Hepatocyte (in vitro differentiated cells): ENCODE measurements at regions not wholly inside any gene's neighbourhood (a gene's known extent, or its start where the extent isn't known, plus 50 kb on each side); places are given as distances from the start of the nearest gene placed in this dataset.

Experiments used
- DNase-seq: peaks from one replicate; pipeline ENCODE4 v3.0.0-alpha.2; 2016; ENCODE audit warnings: low spot score
- H2AFZ ChIP-seq: fragments of 200-600 bp; sonication (generic); 2 replicates; pipeline ENCODE4 v1.6.0; 2016; ENCODE audit warnings: antibody characterized with exemption, mild to moderate bottlenecking
- H3K27ac ChIP-seq: fragments of 200-600 bp; sonication (generic); 2 replicates; pipeline ENCODE4 v1.5.1; 2016; ENCODE audit warnings: mild to moderate bottlenecking
- H3K27me3 ChIP-seq: fragments of 200-600 bp; sonication (generic); 2 replicates; pipeline ENCODE4 v1.6.1; 2016
- H3K36me3 ChIP-seq: fragments of 200-600 bp; sonication (generic); replicated peaks from 2 replicates; pipeline ENCODE4 v1.5.1; 2016; ENCODE audit warnings: low read depth; ENCODE audit not compliant: insufficient read depth
- H3K4me1 ChIP-seq: fragments of 200-600 bp; sonication (generic); 2 replicates; pipeline ENCODE4 v1.5.1; 2016; ENCODE audit warnings: mild to moderate bottlenecking, moderate library complexity; ENCODE audit not compliant: insufficient read depth
- H3K4me2 ChIP-seq: fragments of 200-600 bp; sonication (generic); 2 replicates; pipeline ENCODE4 v1.6.0; 2016
- H3K4me3 ChIP-seq: fragments of 200-600 bp; sonication (generic); 2 replicates; pipeline ENCODE4 v1.5.1; 2016; ENCODE audit warnings: mild to moderate bottlenecking
- H3K79me2 ChIP-seq: fragments of 200-600 bp; sonication (generic); 2 replicates; pipeline ENCODE4 v1.6.0; 2017; ENCODE audit warnings: mild to moderate bottlenecking
- H3K9me2 ChIP-seq: fragments of 200-600 bp; sonication (generic); replicated peaks from 2 replicates; pipeline ENCODE4 v1.6.0; 2017; ENCODE audit warnings: mild to moderate bottlenecking; ENCODE audit not compliant: insufficient read depth
- H3K9me3 ChIP-seq: fragments of 200-600 bp; sonication (generic); 2 replicates; pipeline ENCODE4 v1.5.1; 2016; ENCODE audit warnings: low read depth, mild to moderate bottlenecking
- H4K20me1 ChIP-seq: fragments of 200-600 bp; sonication (generic); 2 replicates; pipeline ENCODE4 v1.6.0; 2016; ENCODE audit warnings: mild to moderate bottlenecking; ENCODE audit not compliant: insufficient read depth, poor library complexity, severe bottlenecking
- EZH2 ChIP-seq: fragments of 200-600 bp; sonication (generic); IDR thresholded peaks from 2 replicates; pipeline ENCODE4 v1.6.1; 2016; ENCODE audit warnings: antibody characterized with exemption, mild to moderate bottlenecking, borderline replicate concordance
- EZH2phosphoT487 ChIP-seq: fragments of 200-600 bp; sonication (generic); IDR thresholded peaks from one replicate; pipeline ENCODE4 v1.6.1; 2018; ENCODE audit warnings: antibody characterized with exemption, mild to moderate bottlenecking, low read depth, moderate library complexity; ENCODE audit not compliant: unreplicated experiment, severe bottlenecking
- WGBS: methylation state at CpG from one replicate; pipeline ENCODE4 v1.1.6; 2016; ENCODE audit warnings: low lambda C conversion rate; ENCODE audit errors: missing lambda C conversion rate; 5-methylcytosine and 5-hydroxymethylcytosine counted together
- TF ChIP-seq, protein P1 (sequence below): fragments of 200-600 bp; sonication (generic); IDR thresholded peaks from 2 replicates; pipeline ENCODE4 v1.5.1; 2016; ENCODE audit warnings: antibody characterized with exemption, mild to moderate bottlenecking; ENCODE audit not compliant: poor library complexity

DNA sequence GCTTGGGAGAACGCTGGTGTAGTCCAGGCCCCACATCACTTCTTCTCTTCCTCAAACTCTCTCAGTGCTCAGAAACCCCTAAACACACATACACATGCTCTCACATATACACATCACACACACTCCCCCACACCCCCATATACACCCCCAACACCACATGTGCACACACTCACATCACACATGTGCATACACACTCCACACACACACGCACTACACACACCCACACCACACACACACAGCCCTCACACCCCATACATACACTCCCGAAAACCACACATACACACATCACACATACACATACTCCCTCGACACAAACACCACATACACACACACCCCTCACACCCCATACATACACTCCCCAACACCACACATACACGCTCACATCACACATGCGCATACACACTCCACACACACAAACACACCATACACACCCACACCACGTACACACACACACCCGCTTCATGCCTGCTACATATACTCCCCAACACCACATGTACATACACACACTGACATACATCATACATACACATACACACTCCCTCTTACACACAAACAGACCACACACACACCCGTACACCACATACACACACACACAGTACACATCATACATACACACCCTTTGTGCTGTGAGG is 110.3 kb upstream of the TMEM170B start:
- H3K4me3 ChIP-seq, result no peak overlapping the region
- WGBS, result 96% methylated on average over 8 of the region's 9 CpGs
- no peaks in the 10 kb centered on the region for H3K36me3 ChIP-seq
- H3K27ac ChIP-seq, result peak overlapping the region; percentile 79
- no peaks in the 10 kb centered on the region for H4K20me1 ChIP-seq
- H3K27me3 ChIP-seq, result no peaks in the 10 kb centered on the region
- no peak overlapping the region for H3K4me2 ChIP-seq
- TF ChIP-seq EZH2 (no peak), EZH2phosphoT487 (no peak)
- TF ChIP-seq, protein P1, sequence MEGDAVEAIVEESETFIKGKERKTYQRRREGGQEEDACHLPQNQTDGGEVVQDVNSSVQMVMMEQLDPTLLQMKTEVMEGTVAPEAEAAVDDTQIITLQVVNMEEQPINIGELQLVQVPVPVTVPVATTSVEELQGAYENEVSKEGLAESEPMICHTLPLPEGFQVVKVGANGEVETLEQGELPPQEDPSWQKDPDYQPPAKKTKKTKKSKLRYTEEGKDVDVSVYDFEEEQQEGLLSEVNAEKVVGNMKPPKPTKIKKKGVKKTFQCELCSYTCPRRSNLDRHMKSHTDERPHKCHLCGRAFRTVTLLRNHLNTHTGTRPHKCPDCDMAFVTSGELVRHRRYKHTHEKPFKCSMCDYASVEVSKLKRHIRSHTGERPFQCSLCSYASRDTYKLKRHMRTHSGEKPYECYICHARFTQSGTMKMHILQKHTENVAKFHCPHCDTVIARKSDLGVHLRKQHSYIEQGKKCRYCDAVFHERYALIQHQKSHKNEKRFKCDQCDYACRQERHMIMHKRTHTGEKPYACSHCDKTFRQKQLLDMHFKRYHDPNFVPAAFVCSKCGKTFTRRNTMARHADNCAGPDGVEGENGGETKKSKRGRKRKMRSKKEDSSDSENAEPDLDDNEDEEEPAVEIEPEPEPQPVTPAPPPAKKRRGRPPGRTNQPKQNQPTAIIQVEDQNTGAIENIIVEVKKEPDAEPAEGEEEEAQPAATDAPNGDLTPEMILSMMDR, result no peak
- H3K4me1 ChIP-seq, result peaks cover 19% of the 10 kb centered on the region
- no peaks in the 10 kb centered on the region for H3K9me3 ChIP-seq
- H2AFZ ChIP-seq, result no peak overlapping the region
- H3K79me2 ChIP-seq, result no peaks in the 10 kb centered on the region
- no peak for DNase-seq
- no peaks in the 10 kb centered on the region for H3K9me2 ChIP-seq

DNA sequence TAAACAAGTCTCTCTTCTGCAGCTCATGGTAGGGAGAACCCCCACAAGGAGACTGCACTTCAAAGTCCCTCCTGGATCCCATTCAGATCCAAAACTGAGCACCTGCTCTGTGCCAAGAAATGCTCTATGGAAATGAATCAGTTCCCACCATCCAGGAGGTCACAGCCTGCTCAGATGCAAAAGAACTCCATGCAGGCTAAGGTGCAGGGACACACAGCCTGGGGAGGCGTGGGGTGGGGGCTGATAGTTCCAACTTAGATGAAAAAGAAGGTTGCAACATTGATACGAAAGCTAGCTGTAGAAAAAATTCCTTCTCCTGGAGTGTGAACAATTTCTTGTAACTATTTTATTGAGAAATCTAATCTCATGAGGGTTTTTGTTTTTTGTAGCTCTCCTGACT is 111.0 kb upstream of the TMEM170B start:
- no peaks in the 10 kb centered on the region for H3K79me2 ChIP-seq
- H3K9me2 ChIP-seq, result no peaks in the 10 kb centered on the region
- no peaks in the 10 kb centered on the region for H3K27me3 ChIP-seq
- H3K4me1 ChIP-seq, result peaks cover 19% of the 10 kb centered on the region
- DNase-seq, result no peak
- H3K4me2 ChIP-seq, result no peak overlapping the region
- no peak overlapping the region for H2AFZ ChIP-seq
- H3K27ac ChIP-seq, result no peak overlapping the region
- WGBS, result 94% methylated on average over 2 of the region's 2 CpGs
- H3K9me3 ChIP-seq, result no peaks in the 10 kb centered on the region
- no peaks in the 10 kb centered on the region for H3K36me3 ChIP-seq
- no peak for TF ChIP-seq EZH2phosphoT487
- TF ChIP-seq, protein P1, result no peak
- TF ChIP-seq EZH2, result no peak
- no peak overlapping the region for H3K4me3 ChIP-seq
- no peaks in the 10 kb centered on the region for H4K20me1 ChIP-seq

DNA sequence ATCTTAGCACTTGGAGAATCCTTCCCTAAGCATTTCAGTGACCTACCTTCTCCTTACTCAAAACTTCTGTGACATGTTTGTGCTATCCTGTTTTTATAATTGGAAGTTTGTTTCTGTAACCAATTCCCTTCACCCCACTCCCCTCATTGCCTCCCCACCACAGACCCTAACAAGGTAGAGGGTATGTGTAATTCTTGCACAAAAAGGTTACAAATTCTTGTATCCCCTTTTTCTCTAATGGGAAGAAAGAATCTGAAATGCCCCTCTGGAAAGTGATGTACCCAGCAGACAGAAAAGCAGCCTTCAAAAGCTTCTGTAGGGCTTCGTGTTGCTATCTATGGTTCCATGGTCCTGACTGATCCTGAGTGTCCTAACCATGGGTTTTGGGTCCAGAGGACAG is 111.7 kb upstream of the TMEM170B start:
- H4K20me1 ChIP-seq, result no peaks in the 10 kb centered on the region
- H3K27ac ChIP-seq, result no peak overlapping the region
- H2AFZ ChIP-seq, result no peak overlapping the region
- no peaks in the 10 kb centered on the region for H3K79me2 ChIP-seq
- WGBS, result 87% methylated on average over 1 of the region's 1 CpG
- H3K36me3 ChIP-seq, result no peaks in the 10 kb centered on the region
- TF ChIP-seq, protein P1, result no peak
- TF ChIP-seq EZH2 (no peak), EZH2phosphoT487 (no peak)
- H3K9me2 ChIP-seq, result no peaks in the 10 kb centered on the region
- no peak overlapping the region for H3K4me2 ChIP-seq
- H3K4me1 ChIP-seq, result peaks cover 19% of the 10 kb centered on the region
- H3K4me3 ChIP-seq, result no peak overlapping the region
- no peak for DNase-seq
- no peaks in the 10 kb centered on the region for H3K27me3 ChIP-seq
- no peaks in the 10 kb centered on the region for H3K9me3 ChIP-seq

DNA sequence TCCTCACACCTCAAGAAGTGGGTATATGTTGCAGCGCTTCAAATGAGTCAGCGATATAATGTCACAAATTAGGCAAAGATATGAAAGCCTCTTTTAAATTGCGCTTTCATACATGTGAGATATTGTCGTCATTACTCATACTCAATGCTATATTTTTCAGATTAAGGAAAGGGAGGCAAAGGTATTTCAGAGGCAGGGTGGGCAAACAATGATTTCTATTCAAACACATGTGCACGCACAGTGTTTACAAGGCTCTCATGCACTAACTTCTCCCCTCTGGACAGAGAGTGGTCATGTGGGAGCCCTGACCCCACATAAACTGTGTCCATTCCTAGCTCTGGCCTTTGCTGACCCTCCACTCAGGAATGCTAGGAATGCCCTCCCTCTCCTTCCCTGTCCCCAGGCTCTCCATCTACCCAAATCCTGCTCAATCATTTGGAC is 112.1 kb upstream of the TMEM170B start:
- 91% methylated on average over 5 of the region's 5 CpGs for WGBS
- TF ChIP-seq EZH2phosphoT487, result no peak
- TF ChIP-seq EZH2, result no peak
- TF ChIP-seq, protein P1, result no peak
- no peak overlapping the region for H3K27ac ChIP-seq
- H3K36me3 ChIP-seq, result no peaks in the 10 kb centered on the region
- H4K20me1 ChIP-seq, result no peaks in the 10 kb centered on the region
- no peak for DNase-seq
- H3K4me1 ChIP-seq, result peaks cover 19% of the 10 kb centered on the region
- no peaks in the 10 kb centered on the region for H3K79me2 ChIP-seq
- H3K4me3 ChIP-seq, result no peak overlapping the region
- H3K27me3 ChIP-seq, result no peaks in the 10 kb centered on the region
- no peaks in the 10 kb centered on the region for H3K9me2 ChIP-seq
- no peak overlapping the region for H2AFZ ChIP-seq
- H3K4me2 ChIP-seq, result no peak overlapping the region
- no peaks in the 10 kb centered on the region for H3K9me3 ChIP-seq
